Natural killer cell treated with Interleukin-12 subunit alpha and Interleukin-12 subunit beta and Interleukin-15 and Interleukin-18, amount 100 ng/mL, for 72 hours (primary cell): ENCODE measurements at regions not wholly inside any gene's neighbourhood (a gene's known extent, or its start where the extent isn't known, plus 50 kb on each side); places are given as distances from the start of the nearest gene placed in this dataset.

ENCODE experiments used
- ATAC-seq, 2 donors: fragments of 150-1000 bp; cut with Tn5 transposase in 1 of 2; sonication (Bioruptor Pico), chemical (Tn5 transposase) in 1 of 2; 2 replicates each; pipeline ENCODE4 v1.10.0; 2021
- DNase-seq: peaks from one replicate; pipeline ENCODE4 v3.0.0; 2022; ENCODE audit warnings: low spot score
- H3K27ac Mint-ChIP-seq, 2 donors: 1 replicate in 1 of 2; 2 replicates in 1 of 2; pipeline ENCODE4 v1.8.0; 2022; ENCODE audit warnings: mixed read lengths in 2 of 2, mild to moderate bottlenecking in 1 of 2, moderate library complexity in 1 of 2
- H3K27me3 Mint-ChIP-seq, 2 donors: 1 replicate in 1 of 2; 2 replicates in 1 of 2; pipeline ENCODE4 v1.8.0; 2022; ENCODE audit warnings: mixed read lengths in 2 of 2
- H3K36me3 Mint-ChIP-seq: one replicate; pipeline ENCODE4 v1.8.0; 2022; ENCODE audit warnings: mixed read lengths
- H3K4me1 Mint-ChIP-seq, 2 donors: 1 replicate in 1 of 2; 2 replicates in 1 of 2; pipeline ENCODE4 v1.8.0; 2022; ENCODE audit warnings: low read depth in 2 of 2, mixed read lengths in 2 of 2, mild to moderate bottlenecking in 1 of 2
- H3K4me3 Mint-ChIP-seq: one replicate; pipeline ENCODE4 v1.8.0; 2022; ENCODE audit warnings: mixed read lengths
- H3K9me3 Mint-ChIP-seq: 2 replicates; pipeline ENCODE4 v1.8.0; 2022; ENCODE audit warnings: mixed read lengths

DNA sequence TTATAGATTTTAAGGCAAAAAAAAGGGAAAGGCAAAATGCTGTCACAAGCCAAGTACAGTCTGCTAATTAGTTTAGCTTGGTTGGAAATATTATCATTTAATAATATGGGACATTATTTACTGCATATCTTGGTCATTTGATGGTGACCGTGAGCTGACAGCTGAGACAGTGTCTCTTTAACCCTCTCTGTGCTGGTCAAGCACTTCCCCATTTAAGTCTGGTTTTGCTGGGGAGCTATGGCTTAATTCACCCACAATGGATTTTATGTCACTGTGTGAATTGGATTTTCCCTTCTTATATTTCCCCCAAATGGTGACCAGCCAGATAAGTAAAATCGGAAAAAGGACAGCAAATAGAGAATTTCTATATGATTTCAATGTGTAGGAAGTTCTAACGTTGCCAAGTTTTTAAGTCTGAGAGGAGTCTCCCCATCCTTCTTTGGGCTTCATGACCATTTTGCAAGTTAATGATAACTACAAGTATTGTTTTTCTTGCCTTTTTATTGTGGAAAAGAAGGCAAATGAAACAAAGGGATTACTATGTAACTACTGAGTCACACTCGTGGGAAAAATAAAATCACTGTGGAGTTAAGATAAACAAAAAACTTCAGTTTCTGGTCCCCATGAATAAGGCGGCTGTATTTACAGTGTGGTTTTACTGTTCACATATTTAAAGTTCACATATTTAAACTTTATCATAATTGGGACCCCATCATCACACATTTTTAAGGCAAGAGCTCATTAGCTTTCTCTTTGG is 373.5 kb downstream of the NR2F2 start:
- Mint-ChIP-seq H3K36me3 (no peaks in the 10 kb centered on the region), H3K27ac (no peak overlapping the region), H3K9me3 (no peaks in the 10 kb centered on the region), H3K4me1 (no peaks in the 10 kb centered on the region), H3K4me3 (no peak overlapping the region), H3K27me3 (peaks cover 11 to 18% of the 10 kb centered on the region in 2 donors)
- DNase-seq, result no peak
- ATAC-seq, result no peak

DNA sequence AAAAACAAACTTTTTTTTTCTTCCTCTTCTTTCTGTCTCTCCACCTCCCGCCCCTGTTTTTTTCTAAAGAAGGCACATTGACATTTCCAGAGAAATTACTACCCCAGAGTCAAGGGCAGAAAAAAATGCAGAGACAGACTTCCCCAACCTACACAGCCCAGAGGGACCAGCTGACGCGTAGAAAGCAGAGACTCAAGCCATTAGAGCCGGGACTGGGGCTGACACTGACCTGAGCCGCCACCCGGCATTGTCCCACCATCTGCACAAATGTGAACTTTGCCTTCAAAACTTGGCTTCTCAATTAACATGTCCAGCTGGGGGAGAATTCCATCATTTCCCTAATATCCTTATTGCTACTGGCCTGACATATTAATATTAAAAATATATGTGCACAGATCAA is 385.6 kb downstream of the NR2F2 start:
- no peak overlapping the region for H3K27ac Mint-ChIP-seq
- H3K4me3 Mint-ChIP-seq, result no peak overlapping the region
- H3K9me3 Mint-ChIP-seq, result peaks cover 3% of the 10 kb centered on the region
- no peaks in the 10 kb centered on the region for H3K36me3 Mint-ChIP-seq
- no peaks in the 10 kb centered on the region for H3K4me1 Mint-ChIP-seq
- no peak for DNase-seq
- H3K27me3 Mint-ChIP-seq, result peaks cover 4 to 7% of the 10 kb centered on the region in 2 donors
- no peak for ATAC-seq

DNA sequence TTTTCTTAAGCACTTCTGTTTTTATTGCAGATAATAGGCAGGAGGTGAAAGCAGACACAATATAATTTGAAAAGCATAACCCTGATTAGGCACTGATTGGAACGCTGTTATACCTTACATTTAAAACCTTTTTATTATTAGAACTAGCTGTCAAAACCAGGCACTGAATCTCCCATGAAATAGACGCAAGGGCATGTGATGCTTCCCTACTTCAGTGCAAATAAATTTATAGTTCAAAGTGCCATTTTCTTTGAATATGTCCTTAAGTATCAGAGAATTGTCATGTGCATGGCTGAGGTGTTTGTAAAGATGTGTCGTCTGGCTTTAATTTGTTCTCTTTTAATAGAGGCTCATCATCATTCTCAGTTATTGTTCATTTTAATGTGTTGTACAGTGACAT is 386.0 kb downstream of the NR2F2 start:
- Mint-ChIP-seq H3K36me3 (no peaks in the 10 kb centered on the region), H3K4me3 (no peak overlapping the region), H3K27ac (no peak overlapping the region), H3K9me3 (peaks cover 3% of the 10 kb centered on the region), H3K4me1 (no peaks in the 10 kb centered on the region), H3K27me3 (peaks cover 4 to 7% of the 10 kb centered on the region in 2 donors)
- DNase-seq, result no peak
- ATAC-seq, result no peak

GRCh38 chr15:96720251-96720650 is 389.8 kb downstream of the NR2F2 start:
- Mint-ChIP-seq H3K9me3 (peaks cover 8% of the 10 kb centered on the region), H3K27me3 (peaks cover 11 to 28% of the 10 kb centered on the region in 2 donors), H3K36me3 (no peaks in the 10 kb centered on the region), H3K4me1 (no peaks in the 10 kb centered on the region), H3K4me3 (no peak overlapping the region), H3K27ac (no peak overlapping the region)
- ATAC-seq, result no peak
- DNase-seq, result no peak

- peaks cover 11 to 28% of the 10 kb centered on the region in 2 donors for H3K27me3 Mint-ChIP-seq
- H3K27ac Mint-ChIP-seq, result no peak overlapping the region
- DNase-seq (no peak), ATAC-seq (no peak)
- peaks cover 8% of the 10 kb centered on the region for H3K9me3 Mint-ChIP-seq
- no peaks in the 10 kb centered on the region for H3K4me1 Mint-ChIP-seq
- H3K36me3 Mint-ChIP-seq, result no peaks in the 10 kb centered on the region
- H3K4me3 Mint-ChIP-seq, result no peak overlapping the region
These were observed 390.2 kb downstream of the NR2F2 start for GRCh38 chr15:96720656-96721055.

DNA sequence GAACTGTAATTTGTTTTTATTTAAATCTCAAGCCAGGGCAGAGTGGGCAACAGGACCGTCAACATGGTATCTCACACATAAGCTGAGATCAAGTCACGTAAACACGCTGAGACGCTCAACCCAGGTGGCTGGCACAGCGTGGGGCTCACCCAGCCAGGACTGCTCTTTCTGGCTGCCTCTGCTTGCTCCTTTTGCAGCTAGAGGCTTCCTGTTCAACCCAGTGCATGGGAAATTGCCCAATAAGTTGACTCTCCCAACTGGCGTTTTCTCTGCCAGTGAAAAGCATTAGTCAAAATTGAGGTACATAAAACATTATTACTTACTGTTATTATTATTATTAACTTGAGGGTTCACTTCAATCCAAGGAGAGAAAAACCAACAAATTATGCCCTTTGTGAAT is 398.1 kb downstream of the NR2F2 start:
- ATAC-seq, result no peak
- Mint-ChIP-seq H3K4me1 (no peaks in the 10 kb centered on the region), H3K27ac (no peak overlapping the region), H3K27me3 (peaks cover 10 to 16% of the 10 kb centered on the region in 2 donors), H3K36me3 (no peaks in the 10 kb centered on the region), H3K9me3 (no peaks in the 10 kb centered on the region), H3K4me3 (no peak overlapping the region)
- no peak for DNase-seq

DNA sequence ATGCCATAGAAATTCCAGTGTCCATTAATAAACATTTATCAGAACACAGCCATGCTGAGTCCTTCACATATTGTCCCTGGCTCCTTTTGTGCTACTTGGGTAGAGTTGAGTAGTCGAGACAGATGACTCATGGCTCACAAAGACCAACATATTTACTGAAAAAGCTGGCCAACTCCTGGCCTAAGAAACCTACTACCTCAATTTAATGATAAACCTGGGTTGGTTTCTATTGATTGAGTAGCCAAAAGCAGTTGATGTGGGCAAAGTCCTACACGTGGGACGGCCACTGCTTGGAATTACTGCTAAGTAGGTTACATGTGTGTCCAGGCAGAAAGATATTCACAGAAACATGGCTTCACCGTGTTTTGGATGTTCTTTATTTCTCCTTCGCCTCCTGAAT is 402.2 kb downstream of the NR2F2 start:
- Mint-ChIP-seq H3K27me3 (peaks cover 5 to 6% of the 10 kb centered on the region in 2 donors), H3K4me3 (no peak overlapping the region), H3K4me1 (no peaks in the 10 kb centered on the region), H3K27ac (no peak overlapping the region), H3K36me3 (no peaks in the 10 kb centered on the region), H3K9me3 (no peaks in the 10 kb centered on the region)
- ATAC-seq (no peak), DNase-seq (no peak)

DNA sequence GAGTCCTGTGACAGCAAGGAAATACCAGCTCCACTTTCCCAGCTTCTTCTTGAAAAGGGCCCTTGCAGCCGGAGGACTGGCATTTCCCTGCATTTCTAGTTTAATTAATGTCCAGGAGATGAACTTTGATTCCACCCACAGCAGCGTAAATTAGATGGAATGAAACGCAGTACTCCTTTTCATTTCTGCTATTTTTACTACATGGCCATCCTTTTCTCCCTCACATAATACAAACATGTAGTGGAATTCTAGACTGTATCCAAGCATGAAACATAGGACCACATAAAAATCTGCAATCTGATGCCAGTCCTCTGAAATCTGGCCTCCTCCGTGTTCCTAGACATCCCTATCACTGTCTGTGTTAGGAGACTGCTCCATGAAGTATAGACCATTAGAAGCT is 403.2 kb downstream of the NR2F2 start:
- Mint-ChIP-seq H3K36me3 (no peaks in the 10 kb centered on the region), H3K4me1 (no peaks in the 10 kb centered on the region), H3K9me3 (no peaks in the 10 kb centered on the region), H3K4me3 (no peak overlapping the region), H3K27me3 (peaks cover 5 to 6% of the 10 kb centered on the region in 2 donors), H3K27ac (no peak overlapping the region)
- DNase-seq, result no peak
- no peak for ATAC-seq

DNA sequence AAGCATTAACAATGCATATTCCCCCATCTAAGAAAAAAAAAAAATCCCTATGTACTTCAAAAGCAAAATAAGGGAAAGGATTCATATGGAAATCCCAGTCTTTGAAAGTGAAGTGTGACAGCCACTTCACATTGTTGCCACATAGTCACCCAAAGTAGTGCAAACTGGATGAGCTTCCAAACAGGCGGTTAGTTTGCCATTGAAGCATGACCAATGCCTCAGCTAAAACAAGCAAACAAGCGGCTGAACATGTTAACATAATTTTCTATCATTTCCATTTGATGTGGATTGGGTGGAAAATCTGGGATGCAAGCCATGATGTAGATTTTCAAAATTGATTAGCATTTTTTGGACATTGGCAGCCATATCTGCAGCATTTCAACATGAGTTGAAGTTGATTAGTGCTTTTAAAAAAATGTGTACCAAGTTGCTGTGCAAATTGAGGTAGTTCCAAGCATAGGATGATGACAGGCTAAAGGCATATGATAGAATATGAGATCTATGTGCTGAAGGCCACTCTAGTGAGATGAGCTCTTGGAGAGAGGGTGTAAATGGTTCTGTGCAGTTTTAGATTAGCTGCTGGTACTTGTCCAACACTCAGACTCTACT is 405.2 kb downstream of the NR2F2 start:
- Mint-ChIP-seq H3K27ac (no peak overlapping the region), H3K9me3 (no peaks in the 10 kb centered on the region), H3K4me3 (no peak overlapping the region), H3K4me1 (no peaks in the 10 kb centered on the region), H3K36me3 (no peaks in the 10 kb centered on the region), H3K27me3 (peaks cover 5 to 6% of the 10 kb centered on the region in 2 donors)
- ATAC-seq (no peak), DNase-seq (no peak)

DNA sequence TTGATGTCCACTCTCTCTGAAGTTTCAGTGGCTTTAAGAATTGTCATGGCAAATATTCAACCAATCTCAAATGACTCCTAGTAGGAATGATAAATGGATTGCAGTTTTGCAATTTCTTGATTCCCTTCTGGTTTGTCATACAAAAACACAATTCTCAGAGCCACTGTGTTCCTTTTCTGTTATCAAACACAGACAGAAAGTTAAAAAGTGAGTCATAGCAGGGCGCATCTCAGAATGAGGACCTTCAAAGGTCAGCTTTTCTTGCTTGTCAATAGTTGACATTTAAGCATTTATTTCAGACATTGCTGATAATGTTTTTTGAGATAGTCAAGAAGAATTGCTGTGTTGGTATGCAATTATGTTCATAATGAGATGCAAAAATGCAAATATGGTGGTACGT is 405.9 kb downstream of the NR2F2 start:
- Mint-ChIP-seq H3K4me1 (no peaks in the 10 kb centered on the region), H3K4me3 (no peak overlapping the region), H3K27me3 (peaks cover 4 to 5% of the 10 kb centered on the region in 2 donors), H3K36me3 (no peaks in the 10 kb centered on the region), H3K27ac (no peak overlapping the region), H3K9me3 (no peaks in the 10 kb centered on the region)
- ATAC-seq, result no peak
- no peak for DNase-seq

DNA sequence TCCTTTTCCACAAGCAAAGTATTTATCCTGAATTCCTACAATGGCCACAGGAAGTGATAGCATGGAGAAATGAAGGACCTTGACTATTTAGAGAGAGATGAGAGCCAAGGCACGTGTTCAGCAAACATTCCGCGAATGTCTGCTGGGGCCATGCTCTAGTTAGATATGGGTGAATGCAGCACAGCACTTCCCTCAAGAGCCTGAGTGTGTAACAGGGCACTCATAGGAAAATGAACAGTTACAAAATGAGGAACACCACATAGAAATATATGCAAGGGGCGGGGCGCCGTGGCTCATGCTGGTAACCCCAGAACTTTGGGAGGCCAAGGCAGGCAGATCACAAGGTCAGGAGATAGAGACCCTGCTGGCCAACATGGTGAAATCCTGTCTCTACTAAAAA is 406.9 kb downstream of the NR2F2 start:
- no peak overlapping the region for H3K27ac Mint-ChIP-seq
- ATAC-seq (no peak), DNase-seq (no peak)
- H3K27me3 Mint-ChIP-seq, result peaks cover 0 to 2% of the 10 kb centered on the region in 2 donors
- H3K4me3 Mint-ChIP-seq, result no peak overlapping the region
- no peaks in the 10 kb centered on the region for H3K4me1 Mint-ChIP-seq
- H3K36me3 Mint-ChIP-seq, result no peaks in the 10 kb centered on the region
- H3K9me3 Mint-ChIP-seq, result no peaks in the 10 kb centered on the region

- H3K27ac Mint-ChIP-seq, result no peak overlapping the region
- H3K4me1 Mint-ChIP-seq, result no peaks in the 10 kb centered on the region
- peaks cover 2 to 6% of the 10 kb centered on the region in 2 donors for H3K27me3 Mint-ChIP-seq
- ATAC-seq, result no peak
- H3K9me3 Mint-ChIP-seq, result peaks cover 9% of the 10 kb centered on the region
- DNase-seq, result no peak
- no peaks in the 10 kb centered on the region for H3K36me3 Mint-ChIP-seq
- H3K4me3 Mint-ChIP-seq, result no peak overlapping the region
These were observed 416.2 kb downstream of the NR2F2 start for GRCh38 chr15:96746665-96747064.

GRCh38 chr15:96747291-96747690 is 416.8 kb downstream of the NR2F2 start:
- H3K27me3 Mint-ChIP-seq, result peaks cover 2 to 6% of the 10 kb centered on the region in 2 donors
- no peaks in the 10 kb centered on the region for H3K4me1 Mint-ChIP-seq
- no peak overlapping the region for H3K4me3 Mint-ChIP-seq
- no peaks in the 10 kb centered on the region for H3K36me3 Mint-ChIP-seq
- DNase-seq, result no peak
- ATAC-seq, result no peak
- no peak overlapping the region for H3K27ac Mint-ChIP-seq
- H3K9me3 Mint-ChIP-seq, result peaks cover 9% of the 10 kb centered on the region

DNA sequence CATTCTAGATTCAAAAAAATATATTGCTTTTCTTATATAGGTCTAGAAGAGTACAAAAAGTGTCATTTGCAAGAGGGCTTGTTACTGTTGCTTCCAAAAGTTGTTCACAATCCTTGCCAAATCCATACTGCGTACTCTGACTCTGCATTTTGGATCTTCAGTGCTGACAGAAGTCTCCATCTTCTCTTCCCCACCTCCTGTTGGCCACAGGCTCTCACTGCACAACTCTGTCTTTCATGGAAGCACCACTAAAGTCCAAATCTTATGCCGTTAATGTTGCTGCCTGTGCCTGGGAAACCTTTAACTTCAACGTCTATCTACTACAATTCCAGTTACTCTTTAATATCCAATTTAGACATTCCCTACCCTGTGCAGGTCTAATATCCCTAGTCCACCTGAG is 419.9 kb downstream of the NR2F2 start:
- no peak overlapping the region for H3K4me3 Mint-ChIP-seq
- DNase-seq, result no peak
- H3K27ac Mint-ChIP-seq, result no peak overlapping the region
- ATAC-seq, result no peak
- no peaks in the 10 kb centered on the region for H3K4me1 Mint-ChIP-seq
- H3K36me3 Mint-ChIP-seq, result no peaks in the 10 kb centered on the region
- H3K9me3 Mint-ChIP-seq, result peaks cover 7% of the 10 kb centered on the region
- H3K27me3 Mint-ChIP-seq, result peaks cover 2 to 4% of the 10 kb centered on the region in 2 donors
